Colonic mucosa (tissue), 4 donors: ENCODE measurements at regions not wholly inside any gene's neighbourhood (a gene's known extent, or its start where the extent isn't known, plus 50 kb on each side); places are given as distances from the start of the nearest gene placed in this dataset.

ENCODE experiments used
- DNase-seq: peaks from one replicate; pipeline ENCODE4 v3.0.0-alpha.2; 2020
- H3K27ac ChIP-seq: fragments of 200-600 bp; one replicate; pipeline ENCODE4 v1.8.0; 2021
- H3K27me3 ChIP-seq: fragments of 200-600 bp; one replicate; pipeline ENCODE4 v1.8.0; 2021
- H3K36me3 ChIP-seq: fragments of 200-600 bp; one replicate; pipeline ENCODE4 v1.8.0; 2021
- H3K4me1 ChIP-seq: fragments of 200-600 bp; one replicate; pipeline ENCODE4 v1.8.0; 2021; ENCODE audit warnings: mild to moderate bottlenecking
- H3K4me3 ChIP-seq: fragments of 200-600 bp; one replicate; pipeline ENCODE4 v1.8.0; 2021
- H3K9ac ChIP-seq, 2 donors: one replicate each; pipeline ENCODE4 v1.7.0; 2013; ENCODE audit warnings: control low read depth in 2 of 2, low read depth in 2 of 2, low read length in 2 of 2
- H3K9me3 ChIP-seq: fragments of 200-600 bp; one replicate; pipeline ENCODE4 v1.8.0; 2021
- intact Hi-C: fragments of 100-400 bp; cut with DNase I; formaldehyde crosslinking; loops from one replicate; pipeline ENCODE4 v1.14.1; 2022
- TF ChIP-seq, protein P1 (sequence below): fragments of 200-600 bp; IDR thresholded peaks from one replicate; pipeline ENCODE4 v1.8.0; 2022; ENCODE audit warnings: antibody characterized with exemption, mild to moderate bottlenecking
- donor health status: healthy.
- donor health status: DM: no; HTN: no; CAD: no.
- donor health status: DM: no; HTN: no; CAD: no.

DNA sequence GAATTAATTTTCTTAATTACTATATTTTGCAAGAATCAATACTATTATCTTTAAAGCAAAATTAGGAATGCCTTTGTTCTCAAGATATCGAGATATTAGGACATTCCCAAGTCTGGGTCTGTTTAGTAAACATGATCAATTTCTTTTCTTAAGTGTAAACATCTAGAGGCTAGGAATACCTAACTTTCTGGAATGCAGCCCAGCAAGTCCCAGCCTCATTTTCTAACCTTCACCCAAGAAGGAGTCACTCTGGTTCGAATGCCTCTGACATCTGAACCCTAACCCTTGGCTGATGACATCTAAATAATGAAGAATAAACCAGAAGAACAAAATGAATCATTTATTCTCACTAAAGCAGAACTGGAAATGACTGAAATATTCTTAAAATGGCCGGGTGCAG, 297.5 kb upstream of the IRX3 start:
- no peak overlapping the region for H3K9ac ChIP-seq
- no peaks in the 10 kb centered on the region for H3K27me3 ChIP-seq
- no peak overlapping the region for H3K27ac ChIP-seq
- no peak overlapping the region for H3K4me3 ChIP-seq
- H3K9me3 ChIP-seq, result no peaks in the 10 kb centered on the region
- no peaks in the 10 kb centered on the region for H3K36me3 ChIP-seq
- TF ChIP-seq, protein P1, sequence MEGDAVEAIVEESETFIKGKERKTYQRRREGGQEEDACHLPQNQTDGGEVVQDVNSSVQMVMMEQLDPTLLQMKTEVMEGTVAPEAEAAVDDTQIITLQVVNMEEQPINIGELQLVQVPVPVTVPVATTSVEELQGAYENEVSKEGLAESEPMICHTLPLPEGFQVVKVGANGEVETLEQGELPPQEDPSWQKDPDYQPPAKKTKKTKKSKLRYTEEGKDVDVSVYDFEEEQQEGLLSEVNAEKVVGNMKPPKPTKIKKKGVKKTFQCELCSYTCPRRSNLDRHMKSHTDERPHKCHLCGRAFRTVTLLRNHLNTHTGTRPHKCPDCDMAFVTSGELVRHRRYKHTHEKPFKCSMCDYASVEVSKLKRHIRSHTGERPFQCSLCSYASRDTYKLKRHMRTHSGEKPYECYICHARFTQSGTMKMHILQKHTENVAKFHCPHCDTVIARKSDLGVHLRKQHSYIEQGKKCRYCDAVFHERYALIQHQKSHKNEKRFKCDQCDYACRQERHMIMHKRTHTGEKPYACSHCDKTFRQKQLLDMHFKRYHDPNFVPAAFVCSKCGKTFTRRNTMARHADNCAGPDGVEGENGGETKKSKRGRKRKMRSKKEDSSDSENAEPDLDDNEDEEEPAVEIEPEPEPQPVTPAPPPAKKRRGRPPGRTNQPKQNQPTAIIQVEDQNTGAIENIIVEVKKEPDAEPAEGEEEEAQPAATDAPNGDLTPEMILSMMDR, result no peak
- intact Hi-C loops, result no loop called here
- no peaks in the 10 kb centered on the region for H3K4me1 ChIP-seq
- DNase-seq, result no peak

- no peaks in the 10 kb centered on the region for H3K9me3 ChIP-seq
- no peaks in the 10 kb centered on the region for H3K27me3 ChIP-seq
- TF ChIP-seq, protein P1, result no peak
- DNase-seq, result no peak
- H3K4me3 ChIP-seq, result no peak overlapping the region
- H3K9ac ChIP-seq, result no peak overlapping the region
- no peak overlapping the region for H3K27ac ChIP-seq
- intact Hi-C loops, result no loop called here
- H3K36me3 ChIP-seq, result no peaks in the 10 kb centered on the region
- H3K4me1 ChIP-seq, result no peaks in the 10 kb centered on the region
Observed at GRCh38 chr16:54582631-54583250, 296.2 kb upstream of the IRX3 start.

- intact Hi-C loops, result no loop called here
- H3K27me3 ChIP-seq, result peaks cover 2% of the 10 kb centered on the region
- no peaks in the 10 kb centered on the region for H3K36me3 ChIP-seq
- H3K9me3 ChIP-seq, result no peaks in the 10 kb centered on the region
- H3K9ac ChIP-seq, result no peak overlapping the region
- H3K4me3 ChIP-seq, result no peak overlapping the region
- no peak overlapping the region for H3K27ac ChIP-seq
- TF ChIP-seq, protein P1, result no peak
- DNase-seq, result no peak
- no peaks in the 10 kb centered on the region for H3K4me1 ChIP-seq
Observed at GRCh38 chr16:54579106-54579728, 292.6 kb upstream of the IRX3 start.

GRCh38 chr16:54577651-54578128, 291.1 kb upstream of the IRX3 start:
- intact Hi-C loops, result no loop called here
- Histone ChIP-seq H3K4me1 (no peaks in the 10 kb centered on the region), H3K4me3 (no peak overlapping the region), H3K27me3 (peaks cover 2% of the 10 kb centered on the region), H3K9me3 (no peaks in the 10 kb centered on the region), H3K9ac (no peak overlapping the region), H3K36me3 (no peaks in the 10 kb centered on the region), H3K27ac (no peak overlapping the region)
- DNase-seq, result no peak
- TF ChIP-seq, protein P1, result no peak

DNA sequence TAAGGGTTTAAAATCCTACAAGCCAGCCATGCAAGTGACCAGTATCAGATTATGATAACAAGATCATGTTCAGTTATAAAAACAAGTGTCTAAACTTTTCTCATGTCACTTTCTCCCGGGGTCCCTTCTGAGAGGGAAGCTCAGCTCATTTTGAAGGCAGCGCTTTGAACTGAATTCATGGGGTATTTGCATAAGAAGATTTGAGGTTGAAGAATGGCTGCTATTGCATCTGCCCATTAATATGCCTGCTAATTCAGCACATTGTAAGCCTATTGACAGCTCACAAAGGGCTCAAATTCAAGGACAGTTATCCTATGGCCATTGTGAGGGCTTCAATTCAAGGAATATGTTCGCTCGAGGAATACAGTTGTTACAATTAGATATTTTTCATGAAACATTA, 290.2 kb upstream of the IRX3 start:
- H3K27ac ChIP-seq, result no peak overlapping the region
- peaks cover 2% of the 10 kb centered on the region for H3K27me3 ChIP-seq
- no peaks in the 10 kb centered on the region for H3K36me3 ChIP-seq
- no peaks in the 10 kb centered on the region for H3K4me1 ChIP-seq
- no peaks in the 10 kb centered on the region for H3K9me3 ChIP-seq
- no peak overlapping the region for H3K9ac ChIP-seq
- DNase-seq, result no peak
- H3K4me3 ChIP-seq, result no peak overlapping the region
- TF ChIP-seq, protein P1, result no peak
- intact Hi-C loops, result no loop called here
